ENCODE measurements at regions not wholly inside any gene's neighbourhood (a gene's known extent, or its start where the extent isn't known, plus 50 kb on each side); places are given as distances from the start of the nearest gene placed in this dataset.
A peak's percentile ranks its signal among the peaks of the same experiment; 100 is the strongest.

GRCh38 chr13:111506621-111507020, 186.2 kb downstream of the TEX29 start:
- Histone ChIP-seq H3K27ac (no peak overlapping the region), H3K9me3 (peaks cover 0 to 6% (median 0%) of the 10 kb centered on the region in 12 donors), H3K4me3 (no peak overlapping the region), H3K36me3 (no peaks in the 10 kb centered on the region), H3K27me3 (peaks cover 0 to 34% (median 5%) of the 10 kb centered on the region in 9 donors), H3K4me1 (no peaks in the 10 kb centered on the region)
- TF ChIP-seq CTCF (IDR thresholded peaks at IDR 0.05) (no peak), POLR2A (IDR thresholded peaks at IDR 0.05) (no peak)
- WGBS, 4 donors: 68 to 79% (median 74%) methylated on average over 5 to 7 of the region's 7 CpGs
- ATAC-seq (no peak), DNase-seq (peak in 1 of 5 donors; percentile 27)
- intact Hi-C loops (cut with DNase I): no loop called here

GRCh38 chr13:111508164-111508870, 187.9 kb downstream of the TEX29 start:
- Histone ChIP-seq H3K4me1 (no peaks in the 10 kb centered on the region), H3K27ac (no peak overlapping the region), H3K4me3 (no peak overlapping the region), H3K27me3 (peaks cover 0 to 29% (median 6%) of the 10 kb centered on the region in 9 donors), H3K36me3 (no peaks in the 10 kb centered on the region), H3K9me3 (no peaks in the 10 kb centered on the region)
- no peak for TF ChIP-seq CTCF (IDR thresholded peaks at IDR 0.05)
- WGBS, 4 donors: 81 to 89% (median 86%) methylated on average over 16 to 21 of the region's 21 CpGs
- intact Hi-C loops (cut with DNase I): no loop called here
- ATAC-seq (no peak), DNase-seq (no peak)

GRCh38 chr13:111508902-111509509, 188.6 kb downstream of the TEX29 start:
- ATAC-seq (no peak), DNase-seq (no peak)
- H3K36me3 ChIP-seq: no peaks in the 10 kb centered on the region

More at GRCh38 chr13:111508902-111509509, 188.6 kb downstream of the TEX29 start:
- H3K27ac ChIP-seq: no peak overlapping the region
- peaks cover 0 to 28% (median 6%) of the 10 kb centered on the region in 9 donors for H3K27me3 ChIP-seq
- H3K9me3 ChIP-seq: no peaks in the 10 kb centered on the region
- WGBS, 4 donors: 80 to 87% (median 84%) methylated on average over 24 of the region's 24 CpGs
- H3K4me1 ChIP-seq: no peaks in the 10 kb centered on the region
- intact Hi-C loops (cut with DNase I): no loop called here
- no peak overlapping the region for H3K4me3 ChIP-seq
- no peak for TF ChIP-seq CTCF (IDR thresholded peaks at IDR 0.05)
- no peak for TF ChIP-seq POLR2A (IDR thresholded peaks at IDR 0.05)
